H9 (cell line): ENCODE measurements at regions not wholly inside any gene's neighbourhood (a gene's known extent, or its start where the extent isn't known, plus 50 kb on each side); places are given as distances from the start of the nearest gene placed in this dataset.

ENCODE experiments used
- DNase-seq: peaks from one replicate; pipeline ENCODE4 v3.0.0-alpha.2; 2017
- H2AFZ ChIP-seq: one replicate; pipeline ENCODE4 v1.6.1; 2013; ENCODE audit warnings: mild to moderate bottlenecking, low read length, control low read depth, moderate library complexity
- H2AK5ac ChIP-seq: 2 replicates; pipeline ENCODE4 v1.6.1; 2013; ENCODE audit warnings: low read length, control low read depth, mixed read lengths; ENCODE audit not compliant: insufficient read length
- H2BK120ac ChIP-seq: one replicate; pipeline ENCODE4 v1.6.1; 2013; ENCODE audit warnings: low read depth, mild to moderate bottlenecking, low read length, control low read depth, inconsistent platforms; ENCODE audit not compliant: poor library complexity, severe bottlenecking
- H2BK12ac ChIP-seq: 2 replicates; pipeline ENCODE4 v1.6.1; 2013; ENCODE audit warnings: low read length, control low read depth, mixed read lengths, low read depth; ENCODE audit not compliant: insufficient read length
- H2BK15ac ChIP-seq: 2 replicates; pipeline ENCODE4 v1.6.1; 2013; ENCODE audit warnings: low read depth, low read length, control low read depth
- H2BK20ac ChIP-seq: one replicate; pipeline ENCODE4 v1.6.1; 2013; ENCODE audit warnings: low read depth, mild to moderate bottlenecking, low read length, control low read depth, inconsistent platforms; ENCODE audit not compliant: poor library complexity, severe bottlenecking
- H2BK5ac ChIP-seq: 2 replicates; pipeline ENCODE4 v1.6.1; 2013; ENCODE audit warnings: low read length, control low read depth, mixed read lengths; ENCODE audit not compliant: insufficient read length
- H3K14ac ChIP-seq: 2 replicates; pipeline ENCODE4 v1.6.1; 2013; ENCODE audit warnings: low read length, control low read depth; ENCODE audit not compliant: insufficient read depth
- H3K18ac ChIP-seq: 2 replicates; pipeline ENCODE4 v1.6.1; 2013; ENCODE audit warnings: low read depth, mild to moderate bottlenecking, mixed read lengths, low read length, control low read depth; ENCODE audit not compliant: insufficient read length
- H3K23ac ChIP-seq: 2 replicates; pipeline ENCODE4 v1.6.1; 2013; ENCODE audit warnings: low read length, control low read depth, mixed read lengths, low read depth; ENCODE audit not compliant: insufficient read length
- H3K23me2 ChIP-seq: 2 replicates; pipeline ENCODE4 v1.6.1; 2013; ENCODE audit warnings: low read depth, mild to moderate bottlenecking, mixed read lengths, low read length, control low read depth; ENCODE audit not compliant: insufficient read length, poor library complexity, severe bottlenecking
- H3K27ac ChIP-seq: 2 replicates; pipeline ENCODE4 v1.5.1; 2013; ENCODE audit warnings: low read length, control low read depth, mixed read lengths, low read depth; ENCODE audit not compliant: insufficient read length
- H3K27me3 ChIP-seq: 2 replicates; pipeline ENCODE4 v1.6.1; 2013; ENCODE audit warnings: low read length, control low read depth, inconsistent platforms; ENCODE audit not compliant: insufficient read depth
- H3K4ac ChIP-seq: 2 replicates; pipeline ENCODE4 v1.6.1; 2013; ENCODE audit warnings: low read depth, mild to moderate bottlenecking, control low read depth, inconsistent platforms, low read length, moderate library complexity
- H3K4me1 ChIP-seq: 2 replicates; pipeline ENCODE4 v1.6.1; 2013; ENCODE audit warnings: low read length, control low read depth, inconsistent platforms; ENCODE audit not compliant: insufficient read depth
- H3K4me2 ChIP-seq: 2 replicates; pipeline ENCODE4 v1.6.1; 2013; ENCODE audit warnings: low read length, control low read depth, mixed read lengths; ENCODE audit not compliant: insufficient read length, insufficient read depth
- H3K56ac ChIP-seq: 2 replicates; pipeline ENCODE4 v1.6.1; 2013; ENCODE audit warnings: low read depth, mild to moderate bottlenecking, mixed read lengths, low read length, control low read depth; ENCODE audit not compliant: insufficient read length
- H3K79me1 ChIP-seq: 2 replicates; pipeline ENCODE4 v1.6.1; 2013; ENCODE audit warnings: low read depth, mild to moderate bottlenecking, moderate library complexity, low read length, control low read depth, inconsistent platforms; ENCODE audit not compliant: insufficient read depth, poor library complexity, severe bottlenecking
- H3K79me2 ChIP-seq: 2 replicates; pipeline ENCODE4 v1.6.1; 2013; ENCODE audit warnings: low read length, control low read depth, inconsistent platforms; ENCODE audit not compliant: insufficient read depth
- H3K9ac ChIP-seq: 2 replicates; pipeline ENCODE4 v1.6.1; 2013; ENCODE audit warnings: low read length, control low read depth, mixed read lengths; ENCODE audit not compliant: insufficient read length; ENCODE audit errors: extremely low read depth
- H3K9me3 ChIP-seq: one replicate; pipeline ENCODE4 v1.6.1; 2013; ENCODE audit warnings: low read depth, low read length, inconsistent platforms; ENCODE audit not compliant: control insufficient read depth
- H3T11ph ChIP-seq: one replicate; pipeline ENCODE4 v1.6.1; 2013; ENCODE audit warnings: mild to moderate bottlenecking, low read length, control low read depth, inconsistent platforms
- H4K20me1 ChIP-seq: one replicate; pipeline ENCODE4 v1.6.1; 2013; ENCODE audit not compliant: control insufficient read depth, insufficient read length, insufficient read depth
- H4K5ac ChIP-seq: 2 replicates; pipeline ENCODE4 v1.6.1; 2013; ENCODE audit warnings: low read depth, mild to moderate bottlenecking, mixed read lengths, low read length, control low read depth; ENCODE audit not compliant: insufficient read length
- H4K8ac ChIP-seq: replicated peaks from 2 replicates; pipeline ENCODE4 v1.6.1; 2013; ENCODE audit warnings: low read length, control low read depth, mixed read lengths, low read depth; ENCODE audit not compliant: insufficient read length
- H4K91ac ChIP-seq: 2 replicates; pipeline ENCODE4 v1.6.1; 2013; ENCODE audit warnings: low read depth, mild to moderate bottlenecking, moderate library complexity, mixed read lengths, low read length, control low read depth; ENCODE audit not compliant: insufficient read length
- H3K27ac Mint-ChIP-seq, 3 experiments: 2 replicates in 2 of 3; 3 replicates in 1 of 3; pipeline ENCODE4 v1.8.0; 2020 to 2021; ENCODE audit warnings: mixed read lengths in 3 of 3, mild to moderate bottlenecking in 1 of 3, moderate library complexity in 1 of 3
- H3K27me3 Mint-ChIP-seq: 2 replicates; pipeline ENCODE4 v1.8.0; 2021; ENCODE audit warnings: low read depth, mild to moderate bottlenecking, moderate library complexity, mixed read lengths
- H3K36me3 Mint-ChIP-seq, 3 experiments: 2 replicates in 2 of 3; 3 replicates in 1 of 3; pipeline ENCODE4 v1.8.0; 2020 to 2021; ENCODE audit warnings: low read depth in 3 of 3, mixed read lengths in 3 of 3; ENCODE audit not compliant: insufficient read depth in 1 of 3
- H3K4me1 Mint-ChIP-seq, 2 experiments: 2 replicates each; pipeline ENCODE4 v1.8.0; 2020; ENCODE audit warnings: mixed read lengths in 2 of 2
- H3K4me3 Mint-ChIP-seq, 2 experiments: 2 replicates in 1 of 2; 3 replicates in 1 of 2; pipeline ENCODE4 v1.8.0; 2020 to 2021; ENCODE audit warnings: mild to moderate bottlenecking in 2 of 2, mixed read lengths in 2 of 2, moderate library complexity in 1 of 2
- H3K9me3 Mint-ChIP-seq, 2 experiments: 2 replicates in 1 of 2; 3 replicates in 1 of 2; pipeline ENCODE4 v1.8.0; 2020; ENCODE audit warnings: mild to moderate bottlenecking in 2 of 2, mixed read lengths in 2 of 2, moderate library complexity in 1 of 2
- WGBS: extraction: QIAGEN DNeasy Blood & Tissue Kit; methylation state at CpG from one replicate; pipeline ENCODE4 v1.1.7; 2013; ENCODE audit warnings: missing lambda C conversion rate, low lambda C conversion rate, mixed read lengths; ENCODE audit not compliant: insufficient read length; ENCODE audit errors: extremely low coverage; 5-methylcytosine and 5-hydroxymethylcytosine counted together
- TF ChIP-seq, protein P1 (sequence below): fragments of 200-600 bp; sonication (generic); conservative IDR thresholded peaks from 3 replicates; pipeline ENCODE4 v1.8.0; 2021; ENCODE audit warnings: antibody characterized with exemption, mild to moderate bottlenecking

DNA sequence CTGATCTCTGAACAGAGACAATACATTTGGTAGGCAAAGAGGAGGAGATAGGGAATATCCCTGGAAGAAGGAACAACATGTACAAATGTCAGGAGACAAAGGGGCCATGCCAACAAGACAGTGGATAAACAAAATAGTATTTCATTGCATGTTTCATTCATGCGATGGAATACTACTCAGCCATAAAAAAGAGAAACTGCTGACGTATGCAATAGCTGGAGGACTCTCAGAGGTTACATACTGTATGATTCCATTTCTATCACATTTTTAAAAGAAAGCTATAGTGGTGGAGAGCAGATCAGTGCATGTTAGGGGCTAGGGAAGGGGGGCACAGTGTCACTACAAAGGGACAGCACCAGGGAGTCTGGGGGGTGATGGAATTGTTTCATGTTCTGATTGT, 572.9 kb upstream of the CADM1 start:
- Histone ChIP-seq H3K4me1 (no peaks in the 10 kb centered on the region; the same call in 1 of the 2 replicates), H4K5ac (no peak overlapping the region), H4K20me1 (no peaks in the 10 kb centered on the region), H4K91ac (no peak overlapping the region), H2BK12ac (no peak overlapping the region), H3K4ac (no peak overlapping the region), H3K9ac (no peak overlapping the region), H2AFZ (no peak overlapping the region), H2BK20ac (no peak overlapping the region), H3K9me3 (no peaks in the 10 kb centered on the region), H3K18ac (no peak overlapping the region), H3K27ac (no peak overlapping the region), H3K56ac (no peak overlapping the region), H3K14ac (no peak overlapping the region), H2AK5ac (no peak overlapping the region), H3K4me2 (no peak overlapping the region), H3K23me2 (no peaks in the 10 kb centered on the region), H2BK5ac (no peak overlapping the region), H3K27me3 (no peaks in the 10 kb centered on the region), H4K8ac (no peak overlapping the region), H3K79me2 (no peaks in the 10 kb centered on the region), H3K79me1 (no peaks in the 10 kb centered on the region), H2BK120ac (no peak overlapping the region), H3T11ph (no peak overlapping the region), H2BK15ac (no peak overlapping the region), H3K23ac (no peak overlapping the region)
- H3K27me3 Mint-ChIP-seq, result peaks cover 12% of the 10 kb centered on the region
- no CpG with 5 or more reads among the region's 2 CpGs for WGBS
- H3K9me3 Mint-ChIP-seq, result no peaks in the 10 kb centered on the region
- no peak for DNase-seq
- no peak overlapping the region for H3K27ac Mint-ChIP-seq
- no peaks in the 10 kb centered on the region for H3K36me3 Mint-ChIP-seq
- peaks cover 7 to 10% of the 10 kb centered on the region in 2 experiments for H3K4me1 Mint-ChIP-seq
- TF ChIP-seq, protein P1, sequence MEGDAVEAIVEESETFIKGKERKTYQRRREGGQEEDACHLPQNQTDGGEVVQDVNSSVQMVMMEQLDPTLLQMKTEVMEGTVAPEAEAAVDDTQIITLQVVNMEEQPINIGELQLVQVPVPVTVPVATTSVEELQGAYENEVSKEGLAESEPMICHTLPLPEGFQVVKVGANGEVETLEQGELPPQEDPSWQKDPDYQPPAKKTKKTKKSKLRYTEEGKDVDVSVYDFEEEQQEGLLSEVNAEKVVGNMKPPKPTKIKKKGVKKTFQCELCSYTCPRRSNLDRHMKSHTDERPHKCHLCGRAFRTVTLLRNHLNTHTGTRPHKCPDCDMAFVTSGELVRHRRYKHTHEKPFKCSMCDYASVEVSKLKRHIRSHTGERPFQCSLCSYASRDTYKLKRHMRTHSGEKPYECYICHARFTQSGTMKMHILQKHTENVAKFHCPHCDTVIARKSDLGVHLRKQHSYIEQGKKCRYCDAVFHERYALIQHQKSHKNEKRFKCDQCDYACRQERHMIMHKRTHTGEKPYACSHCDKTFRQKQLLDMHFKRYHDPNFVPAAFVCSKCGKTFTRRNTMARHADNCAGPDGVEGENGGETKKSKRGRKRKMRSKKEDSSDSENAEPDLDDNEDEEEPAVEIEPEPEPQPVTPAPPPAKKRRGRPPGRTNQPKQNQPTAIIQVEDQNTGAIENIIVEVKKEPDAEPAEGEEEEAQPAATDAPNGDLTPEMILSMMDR, result no peak
- H3K4me3 Mint-ChIP-seq, result no peak overlapping the region
